ENCODE measurements at regions not wholly inside any gene's neighbourhood (a gene's known extent, or its start where the extent isn't known, plus 50 kb on each side); places are given as distances from the start of the nearest gene placed in this dataset.

DNA sequence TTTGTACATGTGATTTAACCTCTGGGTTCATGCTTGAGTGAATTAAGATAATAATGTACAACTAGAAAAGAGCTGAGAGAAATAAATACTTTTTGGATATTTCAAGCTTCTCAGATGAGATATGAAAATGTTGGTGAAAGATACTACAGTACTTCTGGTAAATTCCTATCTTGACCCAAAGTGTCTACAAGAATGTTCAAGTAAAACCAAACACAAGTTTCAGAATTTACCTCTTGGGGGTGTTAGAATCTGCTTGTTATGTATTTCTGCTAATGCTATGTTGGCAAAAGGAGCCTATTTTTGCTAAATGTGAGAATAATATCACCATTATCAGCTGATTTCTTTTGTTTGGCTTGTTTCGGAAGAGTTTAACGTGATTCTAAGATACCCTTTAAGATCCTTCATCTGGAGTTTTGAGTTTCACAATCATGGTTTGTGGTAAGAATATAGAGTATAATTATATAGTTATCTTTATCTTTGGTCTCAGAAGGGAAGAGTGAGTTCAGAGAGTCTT is 388.5 kb downstream of the LMO4 start:
- DNase-seq (ENCODE audit: low spot score) (no peak), ATAC-seq (no peak)

DNA sequence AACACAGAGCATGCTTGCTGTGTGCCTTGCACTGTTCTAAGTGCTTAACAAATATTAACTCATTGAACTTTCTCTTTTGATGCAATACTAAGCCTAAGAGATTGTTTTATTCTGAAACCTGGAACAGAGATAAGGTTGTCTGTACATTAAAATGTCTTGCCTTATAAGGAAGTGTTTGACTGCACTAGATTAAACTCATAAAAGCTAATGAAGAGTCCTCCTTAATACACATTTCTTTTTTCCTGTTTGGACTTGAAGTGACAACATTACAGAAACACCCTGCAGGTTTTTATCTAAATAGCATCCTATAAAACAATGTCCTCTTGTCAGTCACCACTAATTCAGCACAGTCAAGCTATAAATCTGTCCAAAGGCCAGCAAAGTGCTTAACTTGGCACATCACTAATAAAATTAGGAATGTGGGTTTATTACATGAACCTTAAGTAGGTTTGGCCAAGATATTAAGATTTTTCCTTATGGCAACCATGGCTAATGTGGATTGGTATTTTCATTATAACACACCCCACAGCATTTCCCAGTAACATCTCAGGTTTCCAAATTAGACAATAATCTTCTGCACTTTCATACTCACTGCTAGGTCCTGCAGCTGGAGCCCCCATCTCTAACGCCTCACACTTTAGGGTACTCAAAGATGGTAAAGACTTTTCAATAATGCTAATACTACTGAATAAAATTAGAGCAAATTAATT is 389.7 kb downstream of the LMO4 start:
- ATAC-seq: no peak
- no peak for DNase-seq (ENCODE audit: low spot score)

DNA sequence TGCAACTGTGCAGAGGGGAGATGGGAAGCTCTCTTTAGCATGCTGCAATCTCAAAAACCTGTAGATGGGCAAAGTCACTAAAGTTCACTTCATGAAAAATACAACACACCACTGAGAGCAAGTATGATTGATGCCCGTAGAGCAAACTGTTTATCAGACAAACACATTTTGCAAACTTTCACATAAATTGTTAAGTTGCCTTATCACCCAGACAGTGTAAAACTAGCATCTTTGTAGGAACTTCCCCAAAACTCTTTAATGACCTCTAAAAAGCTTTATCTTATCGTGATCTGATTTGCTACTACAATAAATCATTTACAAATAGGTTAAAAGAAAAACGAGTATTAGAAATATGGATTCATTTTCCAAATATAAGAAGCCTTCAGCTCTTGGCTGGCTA is 391.0 kb downstream of the LMO4 start:
- no peak for ATAC-seq

DNA sequence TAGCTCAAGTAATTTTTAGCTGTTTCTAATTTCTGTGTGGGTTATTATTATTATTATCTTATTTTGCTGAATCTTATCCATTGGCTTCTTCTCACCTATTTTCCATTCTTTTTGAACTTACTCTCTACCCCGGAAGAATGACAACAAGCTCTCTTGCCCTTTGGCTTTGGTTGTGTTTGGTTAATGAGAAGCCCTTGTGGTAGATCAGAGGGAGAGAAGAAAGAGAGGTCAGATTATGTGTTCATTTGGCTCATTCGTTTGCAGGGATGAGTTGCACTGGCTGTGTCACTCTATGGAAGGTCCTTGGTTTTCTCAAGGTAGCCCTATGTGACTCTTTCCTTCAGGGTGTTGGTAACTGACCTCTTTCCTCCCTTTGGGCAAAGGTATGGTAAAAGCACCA is 391.9 kb downstream of the LMO4 start:
- ATAC-seq: peak; percentile 73
- DNase-seq (ENCODE audit: low spot score): no peak

More for the DNA sequence above, 391.0 kb downstream of the LMO4 start:
- no peak for DNase-seq (ENCODE audit: low spot score)

DNA sequence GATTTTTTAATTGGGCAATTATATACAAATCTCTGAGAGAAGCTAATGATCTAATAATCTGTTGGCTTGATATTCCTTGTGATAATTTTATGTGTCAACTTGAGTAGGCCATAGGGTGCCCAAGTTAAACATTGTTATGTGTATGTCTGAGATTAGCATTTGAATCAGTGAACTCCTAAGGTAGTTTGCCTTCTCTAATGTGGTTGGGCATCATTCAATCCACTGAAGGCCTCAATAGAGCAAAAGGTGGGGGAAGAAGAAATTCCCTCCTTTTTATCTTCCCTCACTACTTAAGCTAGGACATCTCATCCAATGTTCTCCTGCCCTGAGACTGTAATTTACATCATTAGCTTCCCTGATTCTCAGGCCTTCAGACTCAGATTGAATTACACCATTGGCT is 394.5 kb downstream of the LMO4 start:
- ATAC-seq (no peak), DNase-seq (ENCODE audit: low spot score) (no peak)

DNA sequence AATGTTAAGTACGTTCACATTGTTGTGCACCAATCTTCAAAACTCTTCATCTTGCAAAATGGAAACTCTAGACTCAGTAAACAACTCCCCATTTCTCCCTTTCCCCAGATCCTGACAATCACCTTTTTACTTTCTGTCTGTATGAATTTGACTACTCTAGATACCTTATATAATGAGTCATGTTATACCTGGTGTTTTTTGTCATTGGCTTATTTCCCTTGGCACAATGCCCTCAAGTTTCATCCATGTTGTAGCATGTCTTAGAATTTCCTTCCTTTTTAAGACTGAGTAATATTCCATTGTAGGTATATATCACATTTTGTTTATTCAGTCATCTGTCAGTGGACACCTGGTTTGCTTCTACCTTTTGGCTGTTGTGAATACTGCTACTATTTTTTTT is 399.5 kb downstream of the LMO4 start:
- ATAC-seq (no peak), DNase-seq (ENCODE audit: low spot score) (no peak)

DNA sequence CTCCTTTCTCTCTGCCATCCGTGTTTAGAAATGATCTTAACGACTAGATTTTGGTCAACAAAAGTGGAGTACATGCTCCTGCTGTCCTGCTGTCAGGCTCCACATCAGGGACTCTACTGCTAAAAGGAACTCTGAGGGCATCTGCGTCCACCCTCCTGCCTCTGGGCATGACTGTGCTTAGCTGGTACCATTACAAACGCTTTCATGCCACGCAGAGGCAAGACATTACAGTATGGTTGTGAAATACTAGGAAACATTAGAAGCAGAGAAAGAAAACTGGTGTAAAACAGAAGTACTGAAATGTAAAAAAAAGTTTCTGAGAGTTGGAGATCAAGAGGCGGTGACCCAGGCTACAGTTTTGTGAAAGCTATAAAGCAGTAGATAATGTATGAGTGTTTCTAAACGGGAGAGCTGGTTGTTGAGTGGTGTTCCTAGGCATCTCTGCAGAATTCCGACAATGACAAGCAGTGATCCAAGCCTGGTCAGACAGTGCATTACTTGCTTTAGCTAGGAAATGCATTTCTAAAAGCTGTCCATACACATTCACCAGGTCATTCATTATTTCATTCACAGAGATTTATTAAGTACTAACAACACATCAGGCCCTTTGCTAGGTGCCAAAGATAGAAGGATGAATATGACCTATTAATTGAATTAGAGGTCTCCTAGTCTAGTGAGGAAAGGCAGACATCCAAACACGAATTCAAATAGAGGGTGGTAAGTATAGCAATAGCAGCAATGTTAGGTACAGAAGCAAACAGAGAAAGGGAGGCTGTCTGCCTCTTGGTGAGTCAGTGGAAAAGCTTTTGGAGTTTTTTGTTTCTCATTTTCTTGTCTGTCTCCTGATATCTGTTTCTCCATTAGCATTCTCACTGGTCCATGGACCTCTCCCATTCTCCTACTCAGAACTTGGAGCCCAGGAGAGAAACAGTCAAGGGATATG is 401.9 kb downstream of the LMO4 start:
- no peak for ATAC-seq
- DNase-seq (ENCODE audit: low spot score): no peak

DNA sequence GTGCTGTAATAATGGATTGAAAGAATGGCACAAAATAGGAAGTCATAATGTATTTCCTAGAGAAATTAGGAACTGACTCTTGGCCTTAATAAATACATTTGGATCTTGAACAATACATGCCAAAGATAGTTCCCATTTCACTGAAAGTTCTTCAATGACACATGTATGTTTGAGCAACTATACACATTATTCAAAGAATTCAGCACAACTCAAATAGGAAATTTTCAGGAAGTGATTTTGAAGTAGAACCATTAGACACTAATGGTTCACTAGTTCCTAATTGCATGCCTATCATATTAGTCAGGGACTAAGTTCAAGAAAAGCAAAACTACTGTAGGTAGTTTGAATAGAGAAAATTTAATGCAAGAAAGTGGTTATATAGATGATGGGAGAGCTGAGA is 404.7 kb downstream of the LMO4 start:
- no peak for ATAC-seq
- no peak for DNase-seq (ENCODE audit: low spot score)

DNA sequence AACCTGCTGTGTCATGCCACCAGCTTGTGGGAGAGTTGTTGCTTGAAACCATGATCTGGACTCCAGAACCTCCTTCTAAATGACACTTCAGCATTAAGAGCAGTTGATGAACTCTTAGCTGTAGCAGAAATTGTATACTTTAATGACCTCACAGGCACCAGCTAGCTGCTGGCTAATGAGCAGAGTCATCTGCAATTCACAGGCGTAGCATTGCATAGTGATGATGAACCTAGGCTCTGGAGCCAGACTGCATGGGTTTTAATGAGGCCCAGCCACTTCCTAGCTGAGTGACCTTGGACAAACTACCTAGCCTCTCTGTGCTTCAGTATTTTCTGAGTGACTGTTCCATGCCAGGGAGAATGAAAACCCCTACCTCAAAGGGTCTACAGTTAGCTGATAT is 407.1 kb downstream of the LMO4 start:
- ATAC-seq: no peak
- no peak for DNase-seq (ENCODE audit: low spot score)

DNA sequence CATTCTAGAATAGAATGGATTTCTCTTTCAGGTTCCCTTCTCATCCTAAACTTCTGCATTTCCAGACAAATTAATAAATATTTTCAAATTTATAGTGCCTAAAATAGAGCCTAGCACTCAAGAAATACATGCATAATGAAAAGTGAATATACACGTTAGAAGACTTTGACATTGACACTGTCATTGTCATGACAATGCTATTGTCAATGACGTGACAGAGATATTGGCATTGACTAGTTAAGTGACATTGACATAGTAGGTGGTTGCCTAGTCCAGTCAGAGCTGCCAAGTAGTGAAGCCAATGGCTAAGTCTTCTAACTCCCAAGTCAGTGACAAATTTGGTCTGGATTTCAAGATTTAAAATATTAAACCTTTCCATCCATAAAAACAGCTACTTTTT is 410.5 kb downstream of the LMO4 start:
- DNase-seq (ENCODE audit: low spot score) (no peak), ATAC-seq (no peak)

DNA sequence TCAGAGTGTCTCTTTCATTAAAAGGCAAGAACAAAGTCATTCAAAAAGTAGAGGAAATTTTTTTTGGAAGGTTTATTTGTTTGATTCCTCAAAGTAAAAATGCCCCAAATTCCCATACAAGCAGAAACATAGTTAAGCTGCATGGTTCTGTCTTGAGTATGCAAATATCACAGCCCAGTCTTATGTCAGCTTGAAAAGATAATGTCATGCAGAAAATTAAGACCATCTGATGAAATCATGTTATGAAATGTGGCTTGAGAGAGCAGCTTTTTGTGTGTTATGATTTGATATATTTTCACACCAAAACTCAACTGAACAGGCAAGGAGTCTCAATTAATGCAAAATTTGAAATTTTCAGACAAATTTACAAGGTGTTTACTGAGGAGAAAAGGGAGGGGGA is 411.0 kb downstream of the LMO4 start:
- ATAC-seq (no peak), DNase-seq (ENCODE audit: low spot score) (no peak)

DNA sequence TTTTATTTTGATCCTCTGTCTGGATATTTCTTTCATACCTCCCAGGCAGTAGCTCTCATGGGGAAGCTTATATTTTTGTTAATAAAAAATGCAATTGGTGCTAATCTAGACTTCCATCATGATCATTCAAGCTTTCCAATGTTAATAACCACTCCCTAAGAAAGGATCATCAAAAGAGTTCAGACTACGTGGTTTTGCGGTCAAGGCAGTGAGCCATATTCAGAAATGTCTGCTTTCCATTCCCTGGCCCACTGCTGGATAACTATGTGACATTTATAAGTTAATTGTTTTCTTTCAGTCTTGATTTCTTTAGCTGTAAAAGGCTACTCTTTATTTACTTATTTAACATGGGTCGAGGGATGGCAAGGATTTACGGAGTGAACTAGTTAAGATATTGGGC is 414.6 kb downstream of the LMO4 start:
- no peak for ATAC-seq
- no peak for DNase-seq (ENCODE audit: low spot score)

DNA sequence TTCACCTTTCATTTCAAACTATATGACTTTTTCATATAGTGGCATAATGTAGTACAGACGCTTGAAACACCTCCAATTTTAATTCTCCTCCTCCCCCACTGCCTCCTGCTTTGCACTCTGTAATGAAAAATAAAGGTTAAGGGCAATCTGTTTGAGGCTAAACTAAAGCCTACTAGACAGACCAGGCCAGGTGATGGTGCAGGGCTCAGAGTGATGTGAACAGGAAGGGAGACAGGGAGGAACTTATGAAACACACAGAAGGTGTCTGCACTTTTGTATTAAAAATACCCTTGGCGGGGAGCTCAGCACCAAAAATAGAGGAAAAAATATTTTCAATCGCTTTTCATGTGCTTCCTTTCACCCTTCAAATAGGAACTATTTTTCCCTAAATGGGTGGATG is 415.4 kb downstream of the LMO4 start:
- DNase-seq (ENCODE audit: low spot score): no peak
- no peak for ATAC-seq

DNA sequence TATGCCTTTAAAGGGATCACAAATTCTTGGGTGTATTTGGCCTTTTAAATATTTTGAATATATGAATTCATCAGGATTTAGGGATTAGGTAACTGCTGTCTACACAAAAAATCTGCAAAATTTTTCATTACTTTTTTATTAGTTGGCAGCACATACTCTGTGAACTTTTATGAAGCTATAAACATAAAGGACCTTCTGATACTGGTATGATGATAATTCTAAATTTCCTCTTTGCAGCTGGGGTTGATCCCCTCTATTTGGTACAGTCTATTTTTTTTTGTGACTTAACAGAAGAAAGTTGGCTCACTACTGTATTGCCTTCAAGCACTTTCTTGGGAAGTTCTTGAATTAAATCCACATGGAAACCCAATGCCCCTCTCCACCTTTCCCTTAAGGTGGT is 416.1 kb downstream of the LMO4 start:
- no peak for ATAC-seq
- DNase-seq (ENCODE audit: low spot score): no peak

DNA sequence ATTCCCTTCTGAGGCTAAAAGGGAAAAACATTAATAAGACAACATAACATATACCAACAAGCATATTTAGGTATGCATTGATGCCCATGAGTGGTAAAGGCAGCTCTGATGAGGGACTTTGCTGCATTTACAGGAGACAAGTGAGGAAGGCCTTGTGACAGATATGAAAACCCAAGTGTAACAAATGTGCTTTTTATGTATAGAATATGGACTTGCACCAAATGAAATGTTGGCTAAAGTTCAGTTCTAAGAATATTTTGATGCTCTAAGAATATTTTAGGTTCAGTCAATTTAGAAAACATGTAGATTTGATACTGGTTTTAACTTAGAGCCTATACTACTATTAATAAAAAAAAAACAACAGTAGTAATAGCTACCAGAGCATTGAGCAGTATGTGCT is 424.7 kb downstream of the LMO4 start:
- no peak for DNase-seq (ENCODE audit: low spot score)
- ATAC-seq: no peak

DNA sequence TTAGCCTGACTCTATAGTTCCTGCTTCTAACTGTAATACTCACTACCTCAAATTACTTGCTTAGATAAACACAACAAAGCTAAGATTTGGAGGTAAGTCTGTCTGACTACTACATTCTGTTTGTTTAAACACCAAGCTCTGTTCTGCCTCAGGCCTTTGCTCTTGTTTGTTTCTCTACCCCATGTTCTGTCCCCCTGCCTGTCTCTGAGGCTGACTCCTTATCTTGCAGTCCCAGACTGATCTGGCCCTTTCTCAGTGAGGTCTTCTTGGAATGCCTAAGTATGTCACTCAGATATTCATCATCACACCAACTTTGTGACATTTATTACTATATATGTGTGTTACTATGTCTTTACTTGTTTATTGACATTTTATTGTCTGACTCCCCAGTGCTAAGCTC is 425.5 kb downstream of the LMO4 start:
- DNase-seq (ENCODE audit: low spot score) (no peak), ATAC-seq (no peak)

DNA sequence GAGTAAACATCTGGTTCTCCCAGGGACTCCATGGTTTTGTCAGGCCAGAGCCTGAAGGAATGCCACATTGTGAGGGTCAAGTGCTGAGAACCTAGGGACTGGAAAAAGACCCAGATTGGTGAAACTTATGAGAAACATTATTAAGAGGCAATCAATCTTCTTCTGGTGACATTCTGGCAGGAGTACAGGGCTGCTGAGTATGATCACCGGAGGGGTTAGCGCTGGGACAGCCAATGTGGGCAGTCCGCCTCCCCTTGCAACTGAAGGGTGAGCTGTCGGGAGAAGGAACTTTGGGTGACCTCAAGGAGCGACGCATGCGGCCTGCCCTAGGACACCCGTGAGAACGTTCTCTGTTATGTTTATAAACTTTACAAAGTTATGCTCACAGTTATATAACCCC is 429.0 kb downstream of the LMO4 start:
- DNase-seq (ENCODE audit: low spot score) (no peak), ATAC-seq (peak; percentile 26)

DNA sequence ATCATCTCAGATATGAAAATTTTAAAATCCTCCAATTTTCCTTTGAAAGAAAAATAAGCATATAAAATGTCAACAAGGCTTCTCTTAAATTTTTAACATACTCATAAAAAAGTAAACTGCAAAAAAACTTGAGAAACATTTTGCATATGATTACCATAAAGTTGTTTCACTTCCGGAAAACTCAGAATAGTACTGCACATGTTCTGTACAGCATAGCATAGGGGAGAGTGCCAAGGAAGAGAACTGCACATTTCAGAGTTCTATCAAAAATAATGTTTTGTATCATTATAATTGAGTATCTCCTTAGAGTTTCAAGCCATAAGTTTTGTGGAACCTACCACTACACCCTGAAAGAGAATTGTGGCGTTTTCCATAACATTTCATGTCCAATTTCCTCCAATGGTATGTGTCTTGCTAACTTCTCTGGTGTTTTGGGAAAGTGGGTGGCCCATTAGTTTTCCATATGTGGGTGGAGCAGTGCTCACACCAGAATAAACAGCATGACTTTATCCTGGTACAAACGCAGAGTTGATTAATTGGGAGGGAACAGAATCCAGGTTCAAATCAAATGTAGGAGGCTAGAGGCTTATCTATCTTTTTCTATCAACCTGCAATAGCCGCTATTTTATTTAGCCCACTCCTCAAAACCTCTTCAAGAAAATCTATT is 430.9 kb downstream of the LMO4 start:
- ATAC-seq (no peak), DNase-seq (ENCODE audit: low spot score) (no peak)

DNA sequence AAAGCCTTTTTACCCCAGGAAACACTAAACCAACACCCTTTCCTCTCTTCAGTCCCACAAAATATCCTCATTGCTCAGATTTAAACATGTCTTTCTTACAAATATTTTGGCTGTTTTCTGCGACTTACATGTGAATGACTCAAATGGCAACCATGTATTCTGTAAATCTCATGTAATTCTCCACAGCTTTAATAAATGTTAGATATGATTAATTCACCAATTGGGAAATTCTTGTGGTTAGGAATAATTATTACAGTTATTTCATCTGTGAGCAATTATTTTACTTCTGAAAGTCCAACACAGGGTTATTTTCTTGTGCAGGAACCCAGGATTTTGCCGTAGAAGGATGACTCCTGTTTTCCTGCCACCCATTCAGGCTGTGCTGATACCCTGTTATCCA is 431.5 kb downstream of the LMO4 start:
- no peak for ATAC-seq
- DNase-seq (ENCODE audit: low spot score): no peak

DNA sequence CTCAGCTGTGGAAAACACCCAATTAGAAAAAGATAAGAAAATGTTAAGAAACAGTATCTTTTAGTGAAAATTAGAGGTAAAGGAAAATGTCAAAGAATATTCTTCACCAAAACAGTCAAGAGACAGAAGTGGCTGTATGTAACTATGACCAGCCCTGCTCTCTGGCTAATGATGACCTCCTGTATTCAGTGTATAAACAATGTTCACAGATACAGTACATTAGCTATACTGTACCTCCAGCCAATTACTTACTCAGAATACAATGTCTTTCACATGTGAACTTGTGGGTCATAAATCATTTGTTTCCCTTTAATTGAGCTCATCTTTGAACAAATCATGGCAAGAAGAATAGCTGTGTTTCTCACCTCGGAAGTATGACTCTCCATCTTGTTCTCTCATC is 432.0 kb downstream of the LMO4 start:
- DNase-seq (ENCODE audit: low spot score) (no peak), ATAC-seq (no peak)

DNA sequence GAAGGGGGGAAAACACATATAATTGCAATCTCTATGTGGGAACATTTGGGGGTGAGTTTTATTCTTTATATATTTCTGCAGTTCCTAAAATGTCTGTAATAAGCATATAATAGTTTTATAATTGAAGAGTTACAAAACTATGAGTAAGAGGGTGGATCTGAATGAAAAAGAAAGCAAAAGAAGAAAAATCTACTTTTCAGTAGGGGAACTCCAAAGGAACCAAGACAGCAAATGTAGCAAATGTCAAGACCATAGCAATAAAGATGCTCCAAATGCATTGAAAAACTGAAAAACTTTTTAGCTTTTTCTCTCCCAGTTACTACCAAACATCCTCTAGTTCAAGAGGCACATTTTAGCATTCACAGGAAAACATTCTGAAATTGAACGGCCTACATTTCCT is 434.8 kb downstream of the LMO4 start:
- no peak for DNase-seq (ENCODE audit: low spot score)
- ATAC-seq: no peak

Data from left lobe of liver (tissue), 2 donors.